Stimulated activated naive CD8-positive, alpha-beta T cell treated with anti-CD3 and anti-CD28 coated beads, Interleukin-15, amount 100 ng/mL, for 72 hours (primary cell): ENCODE measurements at regions not wholly inside any gene's neighbourhood (a gene's known extent, or its start where the extent isn't known, plus 50 kb on each side); places are given as distances from the start of the nearest gene placed in this dataset.

Source experiments
- ATAC-seq: fragments of 150-1000 bp; cut with Tn5 transposase; 2 replicates; pipeline ENCODE4 v1.10.0; 2021; ENCODE audit warnings: mild to moderate bottlenecking, moderate library complexity
- DNase-seq, 2 donors: peaks; one replicate each; pipeline ENCODE4 v3.0.0; 2021 to 2022
- H3K27ac Mint-ChIP-seq, 2 donors: one replicate each; pipeline ENCODE4 v1.8.0; 2022; ENCODE audit warnings: mild to moderate bottlenecking in 2 of 2, mixed read lengths in 2 of 2, moderate library complexity in 2 of 2
- H3K27me3 Mint-ChIP-seq: one replicate; pipeline ENCODE4 v1.8.0; 2022; ENCODE audit warnings: mixed read lengths
- H3K4me1 Mint-ChIP-seq: one replicate; pipeline ENCODE4 v1.8.0; 2022; ENCODE audit warnings: mild to moderate bottlenecking, mixed read lengths
- H3K4me3 Mint-ChIP-seq, 2 donors: one replicate each; pipeline ENCODE4 v1.8.0; 2022; ENCODE audit warnings: mild to moderate bottlenecking in 2 of 2, mixed read lengths in 2 of 2, moderate library complexity in 1 of 2
- H3K9me3 Mint-ChIP-seq, 2 donors: one replicate each; pipeline ENCODE4 v1.8.0; 2022; ENCODE audit warnings: mixed read lengths in 2 of 2

DNA sequence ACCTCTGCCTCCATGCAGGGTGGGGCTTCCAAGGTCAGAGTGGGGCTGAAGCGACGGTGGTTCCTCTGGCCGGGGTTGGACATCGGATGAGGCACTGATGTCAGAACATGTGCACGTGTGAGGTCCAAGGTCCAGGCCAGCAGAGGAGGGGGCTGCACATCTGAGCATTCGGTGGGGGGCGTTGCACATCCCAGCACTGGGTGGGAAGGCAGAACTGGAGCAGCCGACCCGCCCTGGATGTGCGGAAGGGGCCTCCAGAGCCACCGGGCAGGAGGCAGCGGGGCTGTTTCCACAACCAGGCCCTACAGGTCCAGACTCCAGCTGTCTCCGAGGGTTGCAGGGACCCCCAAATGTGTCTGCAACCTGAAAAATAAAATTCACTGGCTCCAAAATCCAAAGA lies 271.0 kb downstream of the CTTN start:
- Mint-ChIP-seq H3K4me1 (no peaks in the 10 kb centered on the region), H3K27me3 (peaks cover 45% of the 10 kb centered on the region), H3K9me3 (no peaks in the 10 kb centered on the region), H3K27ac (no peak overlapping the region), H3K4me3 (no peak overlapping the region)
- no peak for DNase-seq
- ATAC-seq: no peak

DNA sequence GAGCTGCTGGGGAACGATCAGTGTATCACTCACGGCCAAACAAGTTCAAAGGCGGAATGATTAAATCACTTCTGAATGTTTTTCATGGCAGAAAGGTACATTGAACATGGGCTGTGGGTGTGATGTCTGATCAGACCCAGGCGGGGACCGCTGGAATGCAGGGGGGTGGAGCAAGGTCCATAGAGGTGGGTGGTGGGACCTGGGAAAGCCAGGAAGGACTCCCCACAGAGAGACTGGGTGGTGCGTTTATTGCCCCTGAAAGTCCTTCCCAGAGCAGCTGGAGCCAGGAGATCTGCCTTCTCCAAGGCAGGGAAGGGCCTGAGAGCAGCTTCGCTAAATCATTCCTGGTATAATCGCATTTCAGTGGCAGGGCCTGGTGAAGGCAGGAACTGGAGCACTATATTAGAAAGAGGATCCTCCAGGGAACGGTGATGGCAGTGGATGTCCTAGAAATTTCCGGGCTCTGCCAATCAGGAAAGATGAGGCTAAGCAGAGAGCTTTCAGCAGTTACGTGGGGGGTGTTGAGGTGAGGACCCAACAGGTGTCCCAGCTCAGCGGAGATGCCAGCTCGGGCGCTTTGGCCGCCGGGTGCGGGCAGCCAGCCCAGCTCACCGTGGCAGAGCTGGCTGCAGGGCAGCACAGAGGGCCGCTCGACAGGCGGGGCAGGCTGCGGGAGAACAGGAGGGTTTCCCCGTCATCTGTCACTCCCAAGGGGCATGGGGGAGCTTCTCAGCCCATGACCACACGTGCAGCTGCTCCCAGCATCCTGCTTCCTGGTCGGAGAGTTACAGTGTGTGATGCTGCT lies 271.7 kb downstream of the CTTN start:
- Mint-ChIP-seq H3K27me3 (peaks cover 37% of the 10 kb centered on the region), H3K27ac (no peak overlapping the region), H3K9me3 (no peaks in the 10 kb centered on the region), H3K4me3 (no peak overlapping the region), H3K4me1 (no peaks in the 10 kb centered on the region)
- ATAC-seq (no peak), DNase-seq (no peak)

- no peak overlapping the region for H3K4me3 Mint-ChIP-seq
- DNase-seq: no peak
These were observed 272.3 kb downstream of the CTTN start for GRCh38 chr11:70670676-70671034.

DNA sequence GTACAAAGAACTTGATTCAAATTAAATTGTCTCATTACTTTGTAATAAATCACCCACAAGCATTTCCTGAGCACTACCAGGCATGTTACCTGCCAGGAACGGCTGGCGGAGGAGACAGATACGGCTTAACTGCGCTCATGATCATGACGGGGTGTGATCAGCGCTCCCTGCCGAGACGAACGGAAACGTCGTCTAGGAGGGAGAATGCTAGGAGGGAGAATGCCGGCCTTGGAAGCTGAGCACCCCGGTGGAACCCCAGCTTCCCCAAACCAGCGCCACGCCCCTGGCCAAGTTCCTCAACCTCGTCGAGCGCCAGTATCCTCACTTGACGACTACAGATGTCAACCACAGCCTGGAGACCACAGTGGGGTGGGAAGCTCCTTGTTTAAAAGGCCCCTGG lies 272.8 kb downstream of the CTTN start:
- Mint-ChIP-seq H3K9me3 (no peaks in the 10 kb centered on the region), H3K4me3 (no peak overlapping the region), H3K27ac (no peak overlapping the region), H3K27me3 (peaks cover 31% of the 10 kb centered on the region), H3K4me1 (no peaks in the 10 kb centered on the region)
- no peak for DNase-seq
- no peak for ATAC-seq

More at GRCh38 chr11:70670676-70671034, 272.3 kb downstream of the CTTN start:
- ATAC-seq: no peak
- Mint-ChIP-seq H3K9me3 (no peaks in the 10 kb centered on the region), H3K27me3 (peaks cover 32% of the 10 kb centered on the region), H3K27ac (no peak overlapping the region), H3K4me1 (no peaks in the 10 kb centered on the region)

DNA sequence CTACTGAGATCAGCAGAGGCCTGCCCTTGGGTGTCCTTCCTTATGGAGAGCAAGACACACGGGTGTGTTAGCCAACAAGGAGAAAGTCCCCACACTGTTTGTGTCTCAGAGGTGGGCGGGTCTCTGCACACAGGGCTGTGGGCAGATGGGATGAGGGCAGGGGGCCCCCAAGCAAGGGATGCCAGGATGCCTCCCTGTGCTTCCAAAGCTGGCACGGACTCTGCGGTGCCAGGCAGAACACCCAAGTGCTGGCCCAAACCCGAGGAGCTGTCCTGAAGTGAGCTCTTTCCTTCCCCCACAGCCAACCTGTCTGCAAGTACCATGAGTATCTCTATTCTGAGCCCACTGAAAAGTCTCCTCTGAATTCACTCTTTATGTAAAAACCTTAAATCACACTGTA lies 273.3 kb downstream of the CTTN start:
- ATAC-seq (no peak), DNase-seq (no peak)
- Mint-ChIP-seq H3K27me3 (peaks cover 27% of the 10 kb centered on the region), H3K4me3 (no peak overlapping the region), H3K9me3 (no peaks in the 10 kb centered on the region), H3K27ac (no peak overlapping the region), H3K4me1 (no peaks in the 10 kb centered on the region)

DNA sequence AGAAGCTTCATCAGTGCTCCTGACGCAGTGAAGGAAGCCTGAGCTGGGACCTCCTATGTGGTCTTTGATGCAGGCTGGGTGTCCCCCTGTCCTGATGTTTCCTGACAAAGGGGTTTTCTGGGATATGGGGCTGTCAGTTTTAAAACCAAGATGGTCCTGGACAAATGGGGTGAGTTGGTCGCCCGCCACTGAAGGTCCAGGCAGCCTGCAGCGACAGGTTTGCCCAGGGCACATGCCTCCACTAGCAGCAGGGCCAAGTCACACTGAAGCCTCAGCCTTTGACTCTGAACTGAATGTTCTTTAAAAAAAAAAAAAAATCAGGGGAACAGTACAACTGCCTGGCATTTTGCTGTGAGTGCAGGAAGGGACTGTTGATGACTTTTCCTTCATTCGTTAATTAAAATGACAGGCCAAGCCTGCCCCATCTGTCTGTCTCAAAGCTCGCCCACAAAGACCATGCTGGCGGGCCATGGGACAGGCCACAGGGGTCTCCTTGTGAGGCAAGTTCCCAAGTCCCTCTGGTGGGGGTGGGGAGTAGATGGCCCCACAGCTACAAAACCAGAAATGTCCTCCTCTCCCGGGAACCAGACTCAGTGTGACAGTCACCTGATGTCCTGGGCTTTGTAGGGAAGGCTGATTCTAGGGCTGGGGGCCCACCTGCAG lies 274.8 kb downstream of the CTTN start:
- Mint-ChIP-seq H3K4me1 (no peaks in the 10 kb centered on the region), H3K4me3 (no peak overlapping the region), H3K27me3 (peaks cover 32% of the 10 kb centered on the region), H3K27ac (no peak overlapping the region), H3K9me3 (no peaks in the 10 kb centered on the region)
- DNase-seq (no peak), ATAC-seq (no peak)

GRCh38 chr11:70674605-70675004 lies 276.3 kb downstream of the CTTN start:
- no peak for DNase-seq
- Mint-ChIP-seq H3K4me3 (no peak overlapping the region), H3K4me1 (no peaks in the 10 kb centered on the region), H3K27me3 (peaks cover 38% of the 10 kb centered on the region), H3K27ac (no peak overlapping the region), H3K9me3 (no peaks in the 10 kb centered on the region)
- no peak for ATAC-seq

- H3K27ac Mint-ChIP-seq: no peak overlapping the region
- peaks cover 41% of the 10 kb centered on the region for H3K27me3 Mint-ChIP-seq
- peaks cover 6% of the 10 kb centered on the region for H3K4me1 Mint-ChIP-seq
- no peak for ATAC-seq
- DNase-seq: no peak
- H3K4me3 Mint-ChIP-seq: no peak overlapping the region
- no peaks in the 10 kb centered on the region for H3K9me3 Mint-ChIP-seq
These were observed 277.5 kb downstream of the CTTN start for GRCh38 chr11:70675697-70676374.

- Mint-ChIP-seq H3K4me1 (peaks cover 9% of the 10 kb centered on the region), H3K27ac (no peak overlapping the region)
- DNase-seq: no peak
These were observed 279.0 kb downstream of the CTTN start for GRCh38 chr11:70677232-70677916.

DNA sequence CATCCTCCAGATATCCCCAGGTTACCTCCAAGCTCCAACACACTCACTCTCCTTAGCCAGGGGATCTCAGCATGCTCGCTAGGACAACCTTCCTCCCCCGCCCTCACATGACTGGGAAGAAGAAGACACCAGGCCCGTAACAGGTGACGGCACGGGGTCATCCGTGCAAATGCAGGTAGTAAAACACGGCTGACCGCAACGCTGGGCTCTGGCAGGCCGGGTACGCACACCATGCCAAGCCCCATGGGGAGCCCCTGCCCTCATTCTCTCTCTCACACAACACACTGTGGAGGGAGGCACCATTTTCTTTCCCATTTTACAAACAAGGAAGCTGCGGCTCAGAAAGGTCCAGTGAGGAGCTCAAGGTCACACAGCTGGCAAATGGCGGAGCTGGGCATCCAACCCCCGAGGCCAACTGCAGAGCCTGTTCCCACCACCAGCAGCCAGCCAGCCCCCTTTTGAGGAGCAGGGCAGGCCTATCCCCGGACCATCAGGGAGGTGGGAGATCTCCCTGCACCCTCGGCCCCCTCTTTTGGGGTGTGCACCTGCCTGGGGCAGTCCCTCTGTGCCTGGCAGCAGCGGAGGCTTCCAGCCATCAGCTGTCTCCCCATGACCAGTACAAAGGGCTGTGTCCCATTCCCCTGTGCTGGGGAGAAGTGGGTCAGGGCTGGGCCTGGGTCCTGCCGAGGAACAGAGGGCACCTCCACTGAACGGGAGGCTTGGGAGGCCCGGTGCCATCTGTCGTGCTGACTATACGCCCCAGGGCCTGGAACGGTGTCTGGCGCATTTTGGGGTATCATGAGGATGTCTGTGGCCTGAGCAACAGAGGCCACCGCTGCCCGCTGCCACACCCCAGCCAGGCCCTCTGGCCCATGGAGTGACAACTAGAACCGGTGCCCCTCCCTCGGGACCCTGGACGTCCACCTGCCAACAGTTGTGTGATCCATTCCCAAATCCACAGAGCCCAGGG lies 280.9 kb downstream of the CTTN start:
- ATAC-seq (no peak), DNase-seq (no peak)
- Mint-ChIP-seq H3K4me3 (no peak overlapping the region), H3K4me1 (peaks cover 9% of the 10 kb centered on the region), H3K27ac (no peak overlapping the region), H3K9me3 (no peaks in the 10 kb centered on the region), H3K27me3 (peaks cover 39% of the 10 kb centered on the region)

More at GRCh38 chr11:70677232-70677916, 279.0 kb downstream of the CTTN start:
- Mint-ChIP-seq H3K9me3 (no peaks in the 10 kb centered on the region), H3K27me3 (peaks cover 42% of the 10 kb centered on the region), H3K4me3 (no peak overlapping the region)
- no peak for ATAC-seq

DNA sequence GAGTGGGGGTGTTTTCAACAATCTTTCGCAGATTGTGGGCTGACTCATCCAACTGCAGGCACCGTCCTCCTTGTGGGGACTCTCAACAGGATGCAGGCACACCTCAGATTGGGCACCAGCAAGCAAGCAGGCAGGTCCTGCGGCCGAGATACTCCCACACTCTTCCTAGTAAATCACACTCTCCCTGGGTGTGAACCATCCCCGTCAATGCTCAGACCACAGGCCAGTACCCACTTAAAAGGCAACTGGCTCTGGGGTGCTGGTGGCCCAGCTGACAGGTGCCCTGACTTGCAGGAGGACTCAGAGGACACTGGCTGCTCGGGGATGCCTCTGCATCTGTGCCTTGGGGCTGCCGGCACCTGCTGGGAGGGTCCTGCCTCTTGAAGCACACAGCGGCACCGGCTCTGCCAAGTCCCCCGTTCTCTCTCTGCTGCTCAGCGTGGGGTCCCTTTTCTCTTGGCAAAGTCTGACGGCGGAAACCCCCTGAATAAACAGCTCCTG lies 282.5 kb downstream of the CTTN start:
- H3K4me3 Mint-ChIP-seq: no peak overlapping the region
- peak; percentile 85 for ATAC-seq

DNA sequence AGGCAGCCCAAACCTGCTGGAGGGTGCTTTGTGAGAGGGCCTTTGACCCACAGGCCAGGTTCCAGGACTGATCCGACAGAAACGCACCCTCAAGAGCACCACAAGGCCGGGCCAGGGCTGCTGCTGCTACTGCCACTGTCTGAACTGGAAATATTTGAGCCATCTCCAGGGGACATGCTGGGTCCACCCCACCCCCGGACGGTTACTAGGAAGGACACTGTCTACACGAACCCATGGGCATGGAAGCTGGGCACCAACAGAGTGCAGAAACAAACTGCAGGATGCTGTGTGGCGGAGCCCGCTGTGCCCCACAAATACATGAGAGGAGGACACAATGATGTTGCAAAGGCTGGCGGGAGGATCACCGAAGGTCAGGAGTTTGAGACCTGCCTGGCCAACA lies 283.7 kb downstream of the CTTN start:
- Mint-ChIP-seq H3K4me3 (no peak overlapping the region), H3K27ac (no peak overlapping the region), H3K4me1 (peaks cover 9% of the 10 kb centered on the region), H3K27me3 (peaks cover 39% of the 10 kb centered on the region), H3K9me3 (no peaks in the 10 kb centered on the region)
- no peak for ATAC-seq
- no peak for DNase-seq

More for the DNA sequence above, 282.5 kb downstream of the CTTN start:
- Mint-ChIP-seq H3K9me3 (no peaks in the 10 kb centered on the region), H3K4me1 (peaks cover 9% of the 10 kb centered on the region), H3K27me3 (peaks cover 39% of the 10 kb centered on the region), H3K27ac (no peak overlapping the region)
- DNase-seq: peak; percentile 12 to 45

DNA sequence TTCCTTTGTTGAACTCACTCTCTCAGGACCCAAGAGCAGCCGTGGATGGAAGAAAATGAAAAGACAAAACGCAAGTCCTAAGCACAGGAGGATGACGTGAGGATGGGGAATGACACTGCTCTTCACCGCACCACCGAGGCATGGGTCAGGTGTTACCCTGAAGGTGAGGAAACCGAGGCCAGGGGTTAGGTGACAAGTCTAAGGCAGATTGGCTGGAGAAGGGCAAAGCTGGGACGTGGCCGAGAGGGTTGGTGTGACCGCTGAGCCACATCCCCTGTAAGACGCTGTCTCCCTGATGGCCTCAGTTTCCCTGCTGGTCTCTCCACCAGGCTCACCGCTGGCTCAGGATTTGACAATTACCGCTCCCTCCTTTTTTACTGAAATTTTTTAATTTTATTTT lies 284.4 kb downstream of the CTTN start:
- H3K27me3 Mint-ChIP-seq: peaks cover 34% of the 10 kb centered on the region
- H3K9me3 Mint-ChIP-seq: no peaks in the 10 kb centered on the region
- peaks cover 9% of the 10 kb centered on the region for H3K4me1 Mint-ChIP-seq
- H3K4me3 Mint-ChIP-seq: no peak overlapping the region
- DNase-seq (no peak), ATAC-seq (no peak)
- no peak overlapping the region for H3K27ac Mint-ChIP-seq

DNA sequence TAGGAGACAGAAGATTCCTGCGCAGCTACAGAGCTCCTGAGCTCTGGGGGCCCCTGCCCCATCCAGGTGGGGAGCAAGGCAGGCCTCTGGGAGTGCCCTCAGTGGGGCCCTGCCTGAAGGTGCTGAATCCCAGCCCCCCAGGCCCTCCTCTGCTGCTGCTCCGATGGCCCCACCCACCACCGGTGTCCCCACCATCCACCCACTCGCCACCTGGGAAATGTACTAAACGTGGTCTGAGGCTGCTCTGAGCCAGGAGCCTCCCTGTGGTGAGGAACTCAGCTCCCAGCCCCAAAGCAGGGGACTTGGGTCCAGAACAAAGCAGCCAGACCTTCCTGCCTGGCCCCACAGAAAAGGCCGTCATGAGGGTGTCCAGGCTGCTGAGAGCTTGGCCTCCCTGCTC lies 289.4 kb downstream of the CTTN start:
- ATAC-seq (no peak), DNase-seq (no peak)
- Mint-ChIP-seq H3K9me3 (peaks cover 0 to 5% of the 10 kb centered on the region in 2 donors), H3K27me3 (peaks cover 10% of the 10 kb centered on the region), H3K4me3 (no peak overlapping the region), H3K27ac (no peak overlapping the region), H3K4me1 (no peaks in the 10 kb centered on the region)
